ENCODE measurements at regions not wholly inside any gene's neighbourhood (a gene's known extent, or its start where the extent isn't known, plus 50 kb on each side); places are given as distances from the start of the nearest gene placed in this dataset.
A peak's percentile ranks its signal among the peaks of the same experiment; 100 is the strongest.
"Not testable (repeated sequence)": the region's sequence is repeated elsewhere in the genome, so short reads cannot be mapped to it uniquely, and the experiment has no call there.

- H3K36me3 Mint-ChIP-seq (ENCODE audit: insufficient read depth); H3K27me3 Mint-ChIP-seq (ENCODE audit: low read depth): not testable (repeated sequence)
Observed at GRCh38 chr3:197459571-197459970, 96.2 kb downstream of the BDH1 start.

GRCh38 chr3:197458906-197459470 is 96.8 kb downstream of the BDH1 start:
- DNase-seq (no peak), ATAC-seq (no peak)
- no peak overlapping the region for H3K4me3 Mint-ChIP-seq
- peaks cover 23% of the 10 kb centered on the region for H3K4me1 Mint-ChIP-seq (ENCODE audit: low read depth)
- no peaks in the 10 kb centered on the region for H3K9me3 Mint-ChIP-seq
- no peaks in the 10 kb centered on the region for H3K27me3 Mint-ChIP-seq (ENCODE audit: low read depth)
- H3K36me3 Mint-ChIP-seq (ENCODE audit: insufficient read depth): no peaks in the 10 kb centered on the region

More at GRCh38 chr3:197459571-197459970, 96.2 kb downstream of the BDH1 start:
- peaks cover 23% of the 10 kb centered on the region for H3K4me1 Mint-ChIP-seq (ENCODE audit: low read depth)
- not testable (repeated sequence) for H3K4me3 Mint-ChIP-seq, ATAC-seq, H3K9me3 Mint-ChIP-seq, DNase-seq

GRCh38 chr3:197458179-197458707 is 97.5 kb downstream of the BDH1 start:
- ATAC-seq (peak; percentile 39 to 42), DNase-seq (no peak)
- H3K4me1 Mint-ChIP-seq (ENCODE audit: low read depth): peaks cover 17% of the 10 kb centered on the region
- H3K9me3 Mint-ChIP-seq: no peaks in the 10 kb centered on the region
- no peaks in the 10 kb centered on the region for H3K27me3 Mint-ChIP-seq (ENCODE audit: low read depth)
- peak overlapping the region; percentile 33 for H3K4me3 Mint-ChIP-seq
- H3K36me3 Mint-ChIP-seq (ENCODE audit: insufficient read depth): no peaks in the 10 kb centered on the region

GRCh38 chr3:197456261-197457091 is 99.3 kb downstream of the BDH1 start:
- no peaks in the 10 kb centered on the region for H3K27me3 Mint-ChIP-seq (ENCODE audit: low read depth)
- no peaks in the 10 kb centered on the region for H3K36me3 Mint-ChIP-seq (ENCODE audit: insufficient read depth)
- peak; percentile 76 for ATAC-seq
- H3K4me3 Mint-ChIP-seq: peak overlapping the region; percentile 88
- no peaks in the 10 kb centered on the region for H3K9me3 Mint-ChIP-seq
- DNase-seq: peak; percentile 14
- H3K4me1 Mint-ChIP-seq (ENCODE audit: low read depth): peaks cover 15% of the 10 kb centered on the region

- ATAC-seq; H3K27me3 Mint-ChIP-seq (ENCODE audit: low read depth); DNase-seq; H3K9me3 Mint-ChIP-seq; H3K4me3 Mint-ChIP-seq; H3K36me3 Mint-ChIP-seq (ENCODE audit: insufficient read depth): not testable (repeated sequence)
- H3K4me1 Mint-ChIP-seq (ENCODE audit: low read depth): peaks cover 15% of the 10 kb centered on the region
Observed at GRCh38 chr3:197454841-197455240, 100.9 kb downstream of the BDH1 start.

GRCh38 chr3:197454014-197454413 is 101.8 kb downstream of the BDH1 start:
- peaks cover 15% of the 10 kb centered on the region for H3K4me1 Mint-ChIP-seq (ENCODE audit: low read depth)
- DNase-seq: no peak
- no peak for ATAC-seq
- H3K36me3 Mint-ChIP-seq (ENCODE audit: insufficient read depth): no peaks in the 10 kb centered on the region
- no peak overlapping the region for H3K4me3 Mint-ChIP-seq
- H3K27me3 Mint-ChIP-seq (ENCODE audit: low read depth): no peaks in the 10 kb centered on the region
- no peaks in the 10 kb centered on the region for H3K9me3 Mint-ChIP-seq

- DNase-seq (no peak), ATAC-seq (no peak)
- Mint-ChIP-seq H3K27me3 (ENCODE audit: low read depth) (peaks cover 5% of the 10 kb centered on the region), H3K36me3 (ENCODE audit: insufficient read depth) (no peaks in the 10 kb centered on the region), H3K4me3 (no peak overlapping the region), H3K4me1 (ENCODE audit: low read depth) (peaks cover 5% of the 10 kb centered on the region), H3K9me3 (no peaks in the 10 kb centered on the region)
Observed at GRCh38 chr3:197450810-197451209, 105.0 kb downstream of the BDH1 start.

GRCh38 chr3:197450308-197450707 is 105.5 kb downstream of the BDH1 start:
- peaks cover under 1% of the 10 kb centered on the region for H3K4me1 Mint-ChIP-seq (ENCODE audit: low read depth)
- H3K9me3 Mint-ChIP-seq: no peaks in the 10 kb centered on the region
- no peak overlapping the region for H3K4me3 Mint-ChIP-seq
- DNase-seq (no peak), ATAC-seq (no peak)
- H3K27me3 Mint-ChIP-seq (ENCODE audit: low read depth): peaks cover 6% of the 10 kb centered on the region
- H3K36me3 Mint-ChIP-seq (ENCODE audit: insufficient read depth): no peaks in the 10 kb centered on the region

GRCh38 chr3:197449181-197449580 is 106.6 kb downstream of the BDH1 start:
- DNase-seq; H3K4me3 Mint-ChIP-seq; H3K4me1 Mint-ChIP-seq (ENCODE audit: low read depth); H3K9me3 Mint-ChIP-seq; ATAC-seq; H3K36me3 Mint-ChIP-seq (ENCODE audit: insufficient read depth): not testable (repeated sequence)
- H3K27me3 Mint-ChIP-seq (ENCODE audit: low read depth): peaks cover 12% of the 10 kb centered on the region

GRCh38 chr3:197447781-197448180 is 108.0 kb downstream of the BDH1 start:
- not testable (repeated sequence) for H3K4me3 Mint-ChIP-seq; H3K9me3 Mint-ChIP-seq; H3K4me1 Mint-ChIP-seq (ENCODE audit: low read depth); H3K36me3 Mint-ChIP-seq (ENCODE audit: insufficient read depth); DNase-seq
- H3K27me3 Mint-ChIP-seq (ENCODE audit: low read depth): peaks cover 12% of the 10 kb centered on the region
- peak in 1 of 2 donors; percentile 46 for ATAC-seq

- H3K4me1 Mint-ChIP-seq (ENCODE audit: low read depth): peaks cover 7% of the 10 kb centered on the region
- peaks cover 13% of the 10 kb centered on the region for H3K27me3 Mint-ChIP-seq (ENCODE audit: low read depth)
- ATAC-seq: no peak
- no peak overlapping the region for H3K4me3 Mint-ChIP-seq
- no peaks in the 10 kb centered on the region for H3K9me3 Mint-ChIP-seq
- H3K36me3 Mint-ChIP-seq (ENCODE audit: insufficient read depth): no peaks in the 10 kb centered on the region
- no peak for DNase-seq
Observed at GRCh38 chr3:197447057-197447456, 108.7 kb downstream of the BDH1 start.

GRCh38 chr3:197446700-197447056 is 109.1 kb downstream of the BDH1 start:
- no peak for DNase-seq
- Mint-ChIP-seq H3K4me1 (ENCODE audit: low read depth) (peaks cover 7% of the 10 kb centered on the region), H3K36me3 (ENCODE audit: insufficient read depth) (no peaks in the 10 kb centered on the region), H3K4me3 (no peak overlapping the region), H3K27me3 (ENCODE audit: low read depth) (peaks cover 17% of the 10 kb centered on the region), H3K9me3 (no peaks in the 10 kb centered on the region)
- ATAC-seq: no peak

- DNase-seq: no peak
- Mint-ChIP-seq H3K9me3 (no peaks in the 10 kb centered on the region), H3K4me1 (ENCODE audit: low read depth) (peaks cover 7% of the 10 kb centered on the region), H3K36me3 (ENCODE audit: insufficient read depth) (no peaks in the 10 kb centered on the region), H3K27me3 (ENCODE audit: low read depth) (peaks cover 17% of the 10 kb centered on the region), H3K4me3 (no peak overlapping the region)
- no peak for ATAC-seq
Observed at GRCh38 chr3:197445896-197446699, 109.7 kb downstream of the BDH1 start.

- peaks cover 7% of the 10 kb centered on the region for H3K4me1 Mint-ChIP-seq (ENCODE audit: low read depth)
- no peak overlapping the region for H3K4me3 Mint-ChIP-seq
- DNase-seq (no peak), ATAC-seq (no peak)
- no peaks in the 10 kb centered on the region for H3K9me3 Mint-ChIP-seq
- peaks cover 17% of the 10 kb centered on the region for H3K27me3 Mint-ChIP-seq (ENCODE audit: low read depth)
- no peaks in the 10 kb centered on the region for H3K36me3 Mint-ChIP-seq (ENCODE audit: insufficient read depth)
Observed at GRCh38 chr3:197444793-197445379, 110.9 kb downstream of the BDH1 start.

Measured in activated T-cell treated with anti-CD3 and anti-CD28 coated beads, Interleukin-2, amount 50 U/mL, for 4 hours (primary cell).